ENCODE measurements at regions not wholly inside any gene's neighbourhood (a gene's known extent, or its start where the extent isn't known, plus 50 kb on each side); places are given as distances from the start of the nearest gene placed in this dataset.

DNA sequence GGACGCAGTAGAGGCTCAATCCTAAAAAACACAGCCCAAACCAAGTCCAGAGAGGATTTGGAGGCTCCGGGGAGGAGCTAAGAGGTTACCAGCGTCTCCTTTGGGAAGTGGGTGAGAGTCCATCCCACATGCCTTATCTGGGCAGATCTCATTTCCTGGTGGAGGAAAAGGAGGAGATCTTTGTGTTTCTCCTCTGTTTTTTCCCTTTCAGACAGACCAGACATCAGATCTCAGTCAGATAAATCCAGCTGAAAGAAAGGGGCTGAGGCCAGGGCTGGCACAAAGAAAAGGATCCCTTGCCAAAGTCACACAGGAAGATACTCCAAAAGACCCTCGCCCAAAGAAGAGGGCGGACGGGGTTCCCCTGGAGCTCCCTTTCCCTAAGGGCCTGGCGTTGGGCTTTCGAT lies 58.3 kb upstream of the COMTD1 start:
- no peak for DNase-seq

GRCh38 chr10:75293446-75293820 lies 57.7 kb upstream of the COMTD1 start:
- DNase-seq: no peak

GRCh38 chr10:75292794-75293445 lies 57.2 kb upstream of the COMTD1 start:
- DNase-seq: no peak

DNA sequence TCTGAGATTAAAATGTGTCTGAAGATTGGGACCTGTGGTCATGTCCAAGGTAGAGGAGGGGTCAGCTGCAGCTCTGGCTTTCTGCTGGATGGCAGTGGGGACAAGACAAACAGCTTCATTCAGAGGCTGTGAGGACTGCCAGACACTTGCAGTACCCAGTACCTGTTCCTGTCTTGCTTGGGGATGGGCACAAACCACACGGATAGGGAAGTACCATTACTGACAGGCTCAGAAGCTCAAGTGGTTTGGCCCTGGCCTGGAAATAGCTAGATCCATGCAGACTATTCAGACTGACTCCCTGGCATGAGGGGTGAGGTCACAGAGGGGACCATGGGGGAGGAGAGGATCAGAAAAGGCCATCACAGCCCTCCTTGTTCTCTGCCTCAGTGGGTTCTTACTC lies 56.0 kb upstream of the COMTD1 start:
- DNase-seq: peak; percentile 55

DNA sequence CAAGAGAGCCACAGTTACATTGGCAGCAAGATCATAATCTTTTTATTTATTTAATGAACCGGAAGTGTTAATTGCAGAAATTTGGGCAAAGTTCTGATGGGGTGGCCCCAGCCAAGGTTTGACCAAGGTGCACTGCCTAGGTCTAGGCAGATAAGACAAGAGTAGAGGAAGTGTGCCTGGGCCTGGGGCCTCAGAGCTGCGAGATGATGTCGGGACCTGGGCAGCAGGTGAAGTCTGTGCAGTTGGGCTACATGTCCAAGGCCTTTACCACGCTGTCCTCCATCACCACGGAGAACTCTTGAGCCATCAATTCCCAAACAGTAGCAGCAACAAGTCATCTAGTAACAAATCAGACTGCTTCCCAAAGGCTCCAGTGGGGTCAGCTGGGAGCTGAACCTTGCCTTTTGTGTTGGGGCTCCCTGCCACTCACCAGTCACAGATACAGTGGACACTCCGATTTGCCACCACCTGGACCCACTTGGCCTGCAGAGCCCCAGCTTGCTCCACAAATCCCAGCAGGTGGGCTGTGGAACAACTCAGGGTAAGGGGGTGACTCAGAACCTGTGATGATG lies 52.5 kb upstream of the COMTD1 start:
- no peak for DNase-seq

- DNase-seq: no peak
These were observed 51.9 kb upstream of the COMTD1 start for GRCh38 chr10:75287697-75288096.

GRCh38 chr10:75286901-75287300 lies 51.1 kb upstream of the COMTD1 start:
- DNase-seq: no peak
